ENCODE measurements at regions not wholly inside any gene's neighbourhood (a gene's known extent, or its start where the extent isn't known, plus 50 kb on each side); places are given as distances from the start of the nearest gene placed in this dataset.

GRCh38 chr13:33524086-33524485, 238.5 kb upstream of the STARD13 start:
- Histone ChIP-seq H3K4me1 (ENCODE audit: insufficient read depth, low read length) (peaks cover 6% of the 10 kb centered on the region; the same call in 1 of the 2 replicates), H3K79me2 (ENCODE audit: insufficient read depth, low read length) (no peaks in the 10 kb centered on the region), H3K9ac (ENCODE audit: extremely low read depth, insufficient read length, low read length) (no peak overlapping the region), H2BK15ac (ENCODE audit: low read depth, low read length) (no peak overlapping the region), H3K9me3 (ENCODE audit: control insufficient read depth, low read depth, low read length) (no peaks in the 10 kb centered on the region), H4K20me1 (ENCODE audit: control insufficient read depth, insufficient read depth, insufficient read length) (no peaks in the 10 kb centered on the region), H4K8ac (replicated peaks; ENCODE audit: insufficient read length, low read depth, low read length) (no peak overlapping the region), H3K27me3 (ENCODE audit: insufficient read depth, low read length) (no peaks in the 10 kb centered on the region), H4K91ac (ENCODE audit: insufficient read length, low read depth, low read length) (no peak overlapping the region), H3K23ac (ENCODE audit: insufficient read length, low read depth, low read length) (no peak overlapping the region), H3K4ac (ENCODE audit: low read depth, low read length) (no peak overlapping the region), H3T11ph (ENCODE audit: low read length) (no peak overlapping the region), H4K5ac (ENCODE audit: insufficient read length, low read depth, low read length) (no peak overlapping the region), H3K27ac (ENCODE audit: insufficient read length, low read depth, low read length) (no peak overlapping the region), H2BK12ac (ENCODE audit: insufficient read length, low read depth, low read length) (no peak overlapping the region), H3K23me2 (ENCODE audit: insufficient read length, low read depth, low read length, poor library complexity, severe bottlenecking) (no peaks in the 10 kb centered on the region), H2BK120ac (ENCODE audit: low read depth, low read length, poor library complexity, severe bottlenecking) (no peak overlapping the region), H2AFZ (ENCODE audit: low read length) (no peak overlapping the region), H2AK5ac (ENCODE audit: insufficient read length, low read length) (no peak overlapping the region), H2BK5ac (ENCODE audit: insufficient read length, low read length) (no peak overlapping the region), H3K56ac (ENCODE audit: insufficient read length, low read depth, low read length) (no peak overlapping the region), H2BK20ac (ENCODE audit: low read depth, low read length, poor library complexity, severe bottlenecking) (no peak overlapping the region), H3K4me2 (ENCODE audit: insufficient read depth, insufficient read length, low read length) (no peak overlapping the region), H3K14ac (ENCODE audit: insufficient read depth, low read length) (no peak overlapping the region), H3K79me1 (ENCODE audit: insufficient read depth, low read depth, low read length, poor library complexity, severe bottlenecking) (no peaks in the 10 kb centered on the region), H3K18ac (ENCODE audit: insufficient read length, low read depth, low read length) (no peak overlapping the region)
- H3K36me3 Mint-ChIP-seq (ENCODE audit: insufficient read depth in 1 of 3, low read depth in 3 of 3): no peaks in the 10 kb centered on the region
- WGBS (ENCODE audit: extremely low coverage, insufficient read length, low lambda C conversion rate): no CpG with 5 or more reads among the region's 1 CpG
- H3K9me3 Mint-ChIP-seq: no peaks in the 10 kb centered on the region
- H3K4me3 Mint-ChIP-seq: no peak overlapping the region
- H3K27ac Mint-ChIP-seq: no peak overlapping the region
- DNase-seq: no peak
- TF ChIP-seq, protein P1, sequence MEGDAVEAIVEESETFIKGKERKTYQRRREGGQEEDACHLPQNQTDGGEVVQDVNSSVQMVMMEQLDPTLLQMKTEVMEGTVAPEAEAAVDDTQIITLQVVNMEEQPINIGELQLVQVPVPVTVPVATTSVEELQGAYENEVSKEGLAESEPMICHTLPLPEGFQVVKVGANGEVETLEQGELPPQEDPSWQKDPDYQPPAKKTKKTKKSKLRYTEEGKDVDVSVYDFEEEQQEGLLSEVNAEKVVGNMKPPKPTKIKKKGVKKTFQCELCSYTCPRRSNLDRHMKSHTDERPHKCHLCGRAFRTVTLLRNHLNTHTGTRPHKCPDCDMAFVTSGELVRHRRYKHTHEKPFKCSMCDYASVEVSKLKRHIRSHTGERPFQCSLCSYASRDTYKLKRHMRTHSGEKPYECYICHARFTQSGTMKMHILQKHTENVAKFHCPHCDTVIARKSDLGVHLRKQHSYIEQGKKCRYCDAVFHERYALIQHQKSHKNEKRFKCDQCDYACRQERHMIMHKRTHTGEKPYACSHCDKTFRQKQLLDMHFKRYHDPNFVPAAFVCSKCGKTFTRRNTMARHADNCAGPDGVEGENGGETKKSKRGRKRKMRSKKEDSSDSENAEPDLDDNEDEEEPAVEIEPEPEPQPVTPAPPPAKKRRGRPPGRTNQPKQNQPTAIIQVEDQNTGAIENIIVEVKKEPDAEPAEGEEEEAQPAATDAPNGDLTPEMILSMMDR (conservative IDR thresholded peaks at IDR 0.05): no peak
- peaks cover 28 to 32% of the 10 kb centered on the region in 2 experiments for H3K4me1 Mint-ChIP-seq
- H3K27me3 Mint-ChIP-seq (ENCODE audit: low read depth): no peaks in the 10 kb centered on the region
